ENCODE measurements at regions not wholly inside any gene's neighbourhood (a gene's known extent, or its start where the extent isn't known, plus 50 kb on each side); places are given as distances from the start of the nearest gene placed in this dataset.

GRCh38 chr18:32598144-32598543, 127.5 kb upstream of the GAREM1 start:
- TF ChIP-seq, protein P1, sequence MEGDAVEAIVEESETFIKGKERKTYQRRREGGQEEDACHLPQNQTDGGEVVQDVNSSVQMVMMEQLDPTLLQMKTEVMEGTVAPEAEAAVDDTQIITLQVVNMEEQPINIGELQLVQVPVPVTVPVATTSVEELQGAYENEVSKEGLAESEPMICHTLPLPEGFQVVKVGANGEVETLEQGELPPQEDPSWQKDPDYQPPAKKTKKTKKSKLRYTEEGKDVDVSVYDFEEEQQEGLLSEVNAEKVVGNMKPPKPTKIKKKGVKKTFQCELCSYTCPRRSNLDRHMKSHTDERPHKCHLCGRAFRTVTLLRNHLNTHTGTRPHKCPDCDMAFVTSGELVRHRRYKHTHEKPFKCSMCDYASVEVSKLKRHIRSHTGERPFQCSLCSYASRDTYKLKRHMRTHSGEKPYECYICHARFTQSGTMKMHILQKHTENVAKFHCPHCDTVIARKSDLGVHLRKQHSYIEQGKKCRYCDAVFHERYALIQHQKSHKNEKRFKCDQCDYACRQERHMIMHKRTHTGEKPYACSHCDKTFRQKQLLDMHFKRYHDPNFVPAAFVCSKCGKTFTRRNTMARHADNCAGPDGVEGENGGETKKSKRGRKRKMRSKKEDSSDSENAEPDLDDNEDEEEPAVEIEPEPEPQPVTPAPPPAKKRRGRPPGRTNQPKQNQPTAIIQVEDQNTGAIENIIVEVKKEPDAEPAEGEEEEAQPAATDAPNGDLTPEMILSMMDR (conservative IDR thresholded peaks at IDR 0.05; ENCODE audit: low read length) = no peak
- no peak for TF ChIP-seq EZH2phosphoT487 (IDR thresholded peaks at IDR 0.05; ENCODE audit: borderline replicate concordance, low read depth, low read length)
